ENCODE measurements at regions not wholly inside any gene's neighbourhood (a gene's known extent, or its start where the extent isn't known, plus 50 kb on each side); places are given as distances from the start of the nearest gene placed in this dataset.

- Mint-ChIP-seq H3K27me3 (ENCODE audit: insufficient read depth, low read depth, poor library complexity) (no peaks in the 10 kb centered on the region), H3K4me3 (no peak overlapping the region), H3K27ac (no peak overlapping the region), H3K4me1 (peaks cover 2% of the 10 kb centered on the region; the same call in 2 of the 3 replicates), H3K36me3 (ENCODE audit: low read depth) (no peaks in the 10 kb centered on the region), H3K9me3 (no peaks in the 10 kb centered on the region)
- Histone ChIP-seq H3K4me2 (no peak overlapping the region), H4K20me1 (replicated peaks; ENCODE audit: insufficient read depth) (no peaks in the 10 kb centered on the region), H3K27me3 (ENCODE audit: insufficient read depth) (no peaks in the 10 kb centered on the region), H3K9me2 (ENCODE audit: insufficient read depth) (no peaks in the 10 kb centered on the region), H3K79me2 (replicated peaks; ENCODE audit: insufficient read depth) (no peaks in the 10 kb centered on the region), H2AFZ (no peak overlapping the region), H3K27ac (ENCODE audit: low read depth) (no peak overlapping the region), H3F3A (replicated peaks; ENCODE audit: low read depth) (no peaks in the 10 kb centered on the region), H3K36me3 (ENCODE audit: insufficient read depth) (no peaks in the 10 kb centered on the region), H3K4me3 (no peak overlapping the region), H3K4me1 (ENCODE audit: insufficient read depth) (no peaks in the 10 kb centered on the region)
- DNase-seq (ENCODE audit: low spot score) (no peak), ATAC-seq (no peak)
- TF ChIP-seq REST (IDR thresholded peaks at IDR 0.05; ENCODE audit: unreplicated experiment) (no peak), NANOG (IDR thresholded peaks at IDR 0.05; ENCODE audit: borderline replicate concordance) (no peak), CTCF (conservative IDR thresholded peaks at IDR 0.05; ENCODE audit: low read depth in 2 of 2) (no peak), CREB1 (CRISPR knock-in tag; IDR thresholded peaks at IDR 0.05; ENCODE audit: low read depth) (no peak), ETS1 (IDR thresholded peaks at IDR 0.05) (no peak), EZH2phosphoT487 (IDR thresholded peaks at IDR 0.05; ENCODE audit: unreplicated experiment) (no peak), EZH2 (IDR thresholded peaks at IDR 0.05; ENCODE audit: low read depth, unreplicated experiment) (no peak), POLR2AphosphoS5 (IDR thresholded peaks at IDR 0.05; ENCODE audit: low read depth) (no peak), ZNF462 (CRISPR knock-in tag; IDR thresholded peaks at IDR 0.05) (no peak), JUNB (IDR thresholded peaks at IDR 0.05; ENCODE audit: unreplicated experiment) (no peak), ZNF114 (CRISPR knock-in tag; IDR thresholded peaks at IDR 0.05) (no peak), ZNF331 (CRISPR knock-in tag; IDR thresholded peaks at IDR 0.05; ENCODE audit: low read depth) (no peak)
Observed at GRCh38 chrY:15702131-15702530, 1177.8 kb downstream of the NLGN4Y start.
